Uterus (tissue), 2 donors: ENCODE measurements at regions not wholly inside any gene's neighbourhood (a gene's known extent, or its start where the extent isn't known, plus 50 kb on each side); places are given as distances from the start of the nearest gene placed in this dataset.

Experiments
- POLR2A ChIP-seq, 2 donors: fragments of 450-650 bp; IDR thresholded peaks; one replicate each; pipeline ENCODE4 v1.6.1; 2016; ENCODE audit warnings: antibody characterized with exemption in 2 of 2, mild to moderate bottlenecking in 1 of 2, moderate library complexity in 1 of 2
- TF ChIP-seq, protein P1 (sequence below), 4 experiments: fragments of 200-600 bp in 2 of 4; fragments of 450-650 bp in 2 of 4; sonication (generic) in 2 of 4; IDR thresholded peaks; one replicate each; pipeline ENCODE4 v1.5.1; 2016 to 2019; ENCODE audit warnings: antibody characterized with exemption in 4 of 4, mild to moderate bottlenecking in 2 of 4, moderate library complexity in 1 of 4

DNA sequence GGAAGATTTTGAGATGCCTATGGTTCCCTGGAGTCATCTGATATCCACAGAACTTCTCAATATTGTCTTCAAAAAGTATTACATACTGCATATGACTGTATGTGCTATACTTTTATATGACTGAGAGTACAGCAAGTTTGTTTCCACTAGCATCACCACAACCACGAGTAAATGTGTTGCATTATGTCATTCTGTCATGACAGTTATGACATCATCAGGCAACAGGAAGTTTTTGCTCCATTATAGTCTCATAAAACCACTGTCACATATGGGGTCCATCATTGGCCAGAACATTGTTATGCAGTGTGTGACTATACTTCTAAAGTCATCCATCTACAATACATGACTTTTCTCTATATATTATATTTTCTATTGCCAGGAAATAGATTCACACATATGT lies 831.7 kb downstream of the SEMA5A start:
- TF ChIP-seq, protein P1, sequence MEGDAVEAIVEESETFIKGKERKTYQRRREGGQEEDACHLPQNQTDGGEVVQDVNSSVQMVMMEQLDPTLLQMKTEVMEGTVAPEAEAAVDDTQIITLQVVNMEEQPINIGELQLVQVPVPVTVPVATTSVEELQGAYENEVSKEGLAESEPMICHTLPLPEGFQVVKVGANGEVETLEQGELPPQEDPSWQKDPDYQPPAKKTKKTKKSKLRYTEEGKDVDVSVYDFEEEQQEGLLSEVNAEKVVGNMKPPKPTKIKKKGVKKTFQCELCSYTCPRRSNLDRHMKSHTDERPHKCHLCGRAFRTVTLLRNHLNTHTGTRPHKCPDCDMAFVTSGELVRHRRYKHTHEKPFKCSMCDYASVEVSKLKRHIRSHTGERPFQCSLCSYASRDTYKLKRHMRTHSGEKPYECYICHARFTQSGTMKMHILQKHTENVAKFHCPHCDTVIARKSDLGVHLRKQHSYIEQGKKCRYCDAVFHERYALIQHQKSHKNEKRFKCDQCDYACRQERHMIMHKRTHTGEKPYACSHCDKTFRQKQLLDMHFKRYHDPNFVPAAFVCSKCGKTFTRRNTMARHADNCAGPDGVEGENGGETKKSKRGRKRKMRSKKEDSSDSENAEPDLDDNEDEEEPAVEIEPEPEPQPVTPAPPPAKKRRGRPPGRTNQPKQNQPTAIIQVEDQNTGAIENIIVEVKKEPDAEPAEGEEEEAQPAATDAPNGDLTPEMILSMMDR (IDR thresholded peaks at IDR 0.05), result no peak
- TF ChIP-seq POLR2A (IDR thresholded peaks at IDR 0.05), result no peak
